PFSK-1 (cell line): ENCODE measurements at regions not wholly inside any gene's neighbourhood (a gene's known extent, or its start where the extent isn't known, plus 50 kb on each side); places are given as distances from the start of the nearest gene placed in this dataset.

Experiments used
- FOXP2 ChIP-seq: optimal IDR thresholded peaks from 2 replicates; pipeline ENCODE3; 2011; ENCODE audit warnings: borderline replicate concordance, control low read depth, inconsistent platforms; ENCODE audit not compliant: insufficient read depth; ENCODE audit errors: extremely low read length, extremely low read depth
- POLR2AphosphoS5 ChIP-seq: IDR thresholded peaks from 2 replicates; pipeline ENCODE4 v1.6.1; 2012; ENCODE audit warnings: low read depth, mild to moderate bottlenecking, control low read depth, low read length, moderate library complexity
- REST ChIP-seq, 2 experiments: IDR thresholded peaks; 2 replicates each; pipeline versions ENCODE4 v1.6.1 to v1.8.0; 2011 to 2012; ENCODE audit warnings: low read depth in 2 of 2, low read length in 2 of 2, control low read depth in 1 of 2, inconsistent platforms in 1 of 2, mild to moderate bottlenecking in 1 of 2, moderate library complexity in 1 of 2; ENCODE audit not compliant: insufficient read depth in 1 of 2
- SIN3A ChIP-seq: IDR thresholded peaks from 2 replicates; pipeline ENCODE4 v1.6.1; 2012; ENCODE audit warnings: mild to moderate bottlenecking, low read length, moderate library complexity, borderline replicate concordance; ENCODE audit not compliant: insufficient read depth
- TAF1 ChIP-seq: IDR thresholded peaks from 2 replicates; pipeline ENCODE4 v1.6.1; 2012; ENCODE audit warnings: low read length, control low read depth, borderline replicate concordance; ENCODE audit not compliant: insufficient read depth

GRCh38 chr18:65073060-65073550 lies 677.7 kb upstream of the CDH7 start:
- TF ChIP-seq SIN3A = no peak
- no peak for TF ChIP-seq POLR2AphosphoS5
- no peak for TF ChIP-seq TAF1
- no peak for TF ChIP-seq REST (IDR thresholded peaks at IDR 0.05; ENCODE audit: insufficient read depth in 1 of 2, low read depth in 2 of 2, low read length in 2 of 2)
- no peak for TF ChIP-seq FOXP2
